ENCODE measurements at regions not wholly inside any gene's neighbourhood (a gene's known extent, or its start where the extent isn't known, plus 50 kb on each side); places are given as distances from the start of the nearest gene placed in this dataset.

DNA sequence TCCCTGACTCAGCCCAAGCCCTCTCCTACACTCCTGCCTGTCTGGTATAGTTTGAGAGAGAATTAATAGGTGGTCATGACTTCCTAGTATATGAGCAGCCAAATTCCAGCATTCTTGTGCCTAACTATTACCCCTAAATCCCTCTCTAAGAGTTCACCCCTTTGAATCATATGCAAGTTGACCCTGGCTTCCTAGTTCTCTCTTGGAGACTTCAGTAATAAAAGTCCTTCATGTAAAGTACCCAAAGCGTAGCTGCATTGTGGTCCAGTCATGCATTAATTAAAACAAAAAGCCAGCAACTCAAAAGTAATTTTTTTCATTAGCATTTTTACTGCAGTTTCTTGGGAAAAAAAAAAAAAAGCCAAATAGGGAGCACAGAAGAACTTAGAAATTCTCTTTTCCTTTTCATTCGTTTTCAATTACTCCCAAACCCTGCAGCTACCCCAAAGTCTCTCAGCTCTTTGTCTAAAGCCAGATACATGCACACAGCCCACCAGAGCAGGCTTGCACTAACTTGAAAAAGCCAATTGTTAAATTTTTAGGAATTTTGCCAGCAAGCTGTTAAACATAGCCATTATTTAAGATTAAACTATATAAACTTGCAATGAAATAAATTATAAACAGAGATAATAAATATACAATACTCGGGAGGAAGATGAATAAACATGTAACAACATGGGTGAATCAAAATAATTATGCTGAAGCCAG lies 50.1 kb upstream of the STT3B start:
- no peak for DNase-seq
